SIG-M5 treated with dmso at 0.1 percent for 504 hours (cell line): ENCODE measurements at regions not wholly inside any gene's neighbourhood (a gene's known extent, or its start where the extent isn't known, plus 50 kb on each side); places are given as distances from the start of the nearest gene placed in this dataset.
"Not testable (repeated sequence)": the region's sequence is repeated elsewhere in the genome, so short reads cannot be mapped to it uniquely, and the experiment has no call there.

ENCODE experiments used
- DNase-seq: peaks from one replicate; lab custom pipeline; 2025; ENCODE audit not compliant: unreplicated experiment; lab: John Stamatoyannopoulos, UW

- no peak for DNase-seq
Observed at GRCh38 chr14:58751788-58752187, 114.0 kb downstream of the DACT1 start.

- no peak for DNase-seq
Observed at GRCh38 chr14:58752289-58752688, 114.5 kb downstream of the DACT1 start.

GRCh38 chr14:58752771-58753201 lies 115.0 kb downstream of the DACT1 start:
- DNase-seq, result no peak

- no peak for DNase-seq
Observed at GRCh38 chr14:58755031-58755925, 117.5 kb downstream of the DACT1 start.

GRCh38 chr14:58760121-58760520 lies 122.4 kb downstream of the DACT1 start:
- DNase-seq, result no peak

- DNase-seq, result no peak
Observed at GRCh38 chr14:58762629-58763028, 124.9 kb downstream of the DACT1 start.

GRCh38 chr14:58763210-58763609 lies 125.4 kb downstream of the DACT1 start:
- DNase-seq, result no peak

- DNase-seq, result no peak
Observed at GRCh38 chr14:58765418-58765831, 127.7 kb downstream of the DACT1 start.

GRCh38 chr14:58765843-58766242 lies 128.1 kb downstream of the DACT1 start:
- DNase-seq, result no peak

GRCh38 chr14:58769011-58769643 lies 131.4 kb downstream of the DACT1 start:
- no peak for DNase-seq

GRCh38 chr14:58769771-58770170 lies 132.0 kb downstream of the DACT1 start:
- no peak for DNase-seq

- no peak for DNase-seq
Observed at GRCh38 chr14:58770491-58770982, 132.8 kb downstream of the DACT1 start.

GRCh38 chr14:58771016-58771415 lies 133.3 kb downstream of the DACT1 start:
- no peak for DNase-seq

GRCh38 chr14:58772116-58772515 lies 134.4 kb downstream of the DACT1 start:
- no peak for DNase-seq

- DNase-seq, result no peak
Observed at GRCh38 chr14:58772794-58773620, 135.2 kb downstream of the DACT1 start.

- no peak for DNase-seq
Observed at GRCh38 chr14:58774531-58774930, 136.8 kb downstream of the DACT1 start.

- DNase-seq, result not testable (repeated sequence)
Observed at GRCh38 chr14:58775130-58775529, 137.4 kb downstream of the DACT1 start.

GRCh38 chr14:58776516-58776915 lies 138.8 kb downstream of the DACT1 start:
- no peak for DNase-seq

GRCh38 chr14:58777541-58777979 lies 139.8 kb downstream of the DACT1 start:
- no peak for DNase-seq

- no peak for DNase-seq
Observed at GRCh38 chr14:58778202-58778601, 140.4 kb downstream of the DACT1 start.

GRCh38 chr14:58779376-58779775 lies 141.6 kb downstream of the DACT1 start:
- no peak for DNase-seq
